Neutrophil (primary cell): ENCODE measurements at regions not wholly inside any gene's neighbourhood (a gene's known extent, or its start where the extent isn't known, plus 50 kb on each side); places are given as distances from the start of the nearest gene placed in this dataset.

ENCODE experiments used
- H3K27ac ChIP-seq: fragments of 200-600 bp; sonication (generic); 2 replicates; pipeline ENCODE4 v1.5.1; 2016; ENCODE audit warnings: mild to moderate bottlenecking, moderate library complexity
- H3K27me3 ChIP-seq: fragments of 200-600 bp; sonication (generic); 2 replicates; pipeline ENCODE4 v1.6.0; 2016; ENCODE audit warnings: mild to moderate bottlenecking
- H3K36me3 ChIP-seq: fragments of 200-600 bp; sonication (generic); 2 replicates; pipeline ENCODE4 v1.5.1; 2017
- H3K4me1 ChIP-seq, 2 experiments: fragments of 200-600 bp in 1 of 2; sonication (generic) in 1 of 2; 1 replicate in 1 of 2; 2 replicates in 1 of 2; pipeline versions ENCODE4 v1.5.1 to v1.6.1; 2013 to 2016; ENCODE audit warnings: low read depth in 1 of 2, low read length in 1 of 2, mild to moderate bottlenecking in 1 of 2, moderate library complexity in 1 of 2; ENCODE audit not compliant: control insufficient read depth in 1 of 2, insufficient read depth in 1 of 2
- H3K4me3 ChIP-seq, 2 experiments: fragments of 200-600 bp in 1 of 2; sonication (generic) in 1 of 2; 1 replicate in 1 of 2; 2 replicates in 1 of 2; pipeline ENCODE4 v1.5.1; 2013 to 2016; ENCODE audit warnings: low read depth in 1 of 2, low read length in 1 of 2, mild to moderate bottlenecking in 1 of 2, moderate library complexity in 1 of 2
- H3K9me3 ChIP-seq: fragments of 200-600 bp; sonication (generic); 2 replicates; pipeline ENCODE4 v1.5.1; 2016
- TF ChIP-seq, protein P1 (sequence below): fragments of 200-600 bp; sonication (generic); IDR thresholded peaks from 2 replicates; pipeline ENCODE4 v1.5.1; 2016; ENCODE audit warnings: antibody characterized with exemption

DNA sequence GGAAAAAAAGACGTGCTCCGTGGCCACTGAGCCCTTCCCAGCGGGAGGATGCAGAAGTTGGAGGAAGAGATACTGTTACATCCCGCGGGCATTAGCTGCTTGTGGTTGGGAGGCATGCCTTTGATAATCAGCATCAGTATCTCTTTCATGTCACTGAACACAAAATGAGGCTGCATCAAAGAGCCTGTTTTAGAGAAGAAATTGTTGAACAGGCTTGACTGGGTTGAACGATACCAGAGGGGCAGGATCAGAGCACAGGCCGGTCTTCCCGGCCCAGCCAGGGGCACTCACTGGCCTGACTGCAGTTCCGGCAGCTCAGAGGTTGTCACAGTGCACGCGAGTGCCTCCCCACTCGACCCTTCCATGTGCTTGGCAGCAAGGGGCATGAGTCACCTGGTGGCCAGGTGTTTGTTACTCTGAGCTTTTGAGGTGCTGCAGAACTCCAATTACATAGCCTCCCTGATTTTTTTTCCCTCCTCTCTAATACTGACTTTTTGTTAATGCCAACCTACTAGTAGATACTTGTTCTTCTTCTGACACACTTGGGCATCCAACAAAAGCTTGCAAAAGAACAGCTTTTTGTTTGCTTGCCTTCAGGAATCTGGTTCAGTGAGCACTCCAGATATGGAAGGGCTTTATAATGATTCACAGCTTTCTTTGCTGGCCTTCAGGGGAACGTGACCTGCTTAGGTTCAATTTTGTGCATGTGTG, 121.6 kb downstream of the VAPA start:
- Histone ChIP-seq H3K27ac (no peak overlapping the region), H3K36me3 (no peaks in the 10 kb centered on the region), H3K9me3 (no peaks in the 10 kb centered on the region), H3K4me1 (peaks cover 10 to 11% of the 10 kb centered on the region in 2 experiments), H3K27me3 (peaks cover 20% of the 10 kb centered on the region), H3K4me3 (no peak overlapping the region)
- TF ChIP-seq, protein P1, sequence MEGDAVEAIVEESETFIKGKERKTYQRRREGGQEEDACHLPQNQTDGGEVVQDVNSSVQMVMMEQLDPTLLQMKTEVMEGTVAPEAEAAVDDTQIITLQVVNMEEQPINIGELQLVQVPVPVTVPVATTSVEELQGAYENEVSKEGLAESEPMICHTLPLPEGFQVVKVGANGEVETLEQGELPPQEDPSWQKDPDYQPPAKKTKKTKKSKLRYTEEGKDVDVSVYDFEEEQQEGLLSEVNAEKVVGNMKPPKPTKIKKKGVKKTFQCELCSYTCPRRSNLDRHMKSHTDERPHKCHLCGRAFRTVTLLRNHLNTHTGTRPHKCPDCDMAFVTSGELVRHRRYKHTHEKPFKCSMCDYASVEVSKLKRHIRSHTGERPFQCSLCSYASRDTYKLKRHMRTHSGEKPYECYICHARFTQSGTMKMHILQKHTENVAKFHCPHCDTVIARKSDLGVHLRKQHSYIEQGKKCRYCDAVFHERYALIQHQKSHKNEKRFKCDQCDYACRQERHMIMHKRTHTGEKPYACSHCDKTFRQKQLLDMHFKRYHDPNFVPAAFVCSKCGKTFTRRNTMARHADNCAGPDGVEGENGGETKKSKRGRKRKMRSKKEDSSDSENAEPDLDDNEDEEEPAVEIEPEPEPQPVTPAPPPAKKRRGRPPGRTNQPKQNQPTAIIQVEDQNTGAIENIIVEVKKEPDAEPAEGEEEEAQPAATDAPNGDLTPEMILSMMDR = no peak

DNA sequence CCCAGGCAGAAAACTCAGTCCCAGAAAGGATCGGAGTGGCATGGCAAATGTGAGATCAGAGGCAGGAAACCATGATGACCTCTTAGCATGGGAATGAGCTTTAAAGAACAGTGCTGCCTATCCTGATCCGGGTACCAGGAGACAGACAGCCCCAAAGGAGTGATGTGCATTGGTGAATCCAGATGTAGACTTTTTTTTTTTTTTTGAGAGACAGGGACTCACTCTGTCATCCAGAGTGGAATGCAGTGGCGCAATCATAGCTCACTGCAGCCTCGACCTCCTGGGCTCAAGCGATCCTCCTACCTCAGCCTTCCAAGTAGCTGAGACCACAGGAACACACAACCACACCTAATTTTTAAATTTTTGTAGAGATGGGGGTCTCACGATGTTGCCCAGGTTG, 122.7 kb downstream of the VAPA start:
- Histone ChIP-seq H3K36me3 (no peaks in the 10 kb centered on the region), H3K27ac (no peak overlapping the region), H3K9me3 (no peaks in the 10 kb centered on the region), H3K4me1 (peaks cover 10 to 11% of the 10 kb centered on the region in 2 experiments), H3K4me3 (no peak overlapping the region), H3K27me3 (peaks cover 20% of the 10 kb centered on the region)
- TF ChIP-seq, protein P1 = no peak

DNA sequence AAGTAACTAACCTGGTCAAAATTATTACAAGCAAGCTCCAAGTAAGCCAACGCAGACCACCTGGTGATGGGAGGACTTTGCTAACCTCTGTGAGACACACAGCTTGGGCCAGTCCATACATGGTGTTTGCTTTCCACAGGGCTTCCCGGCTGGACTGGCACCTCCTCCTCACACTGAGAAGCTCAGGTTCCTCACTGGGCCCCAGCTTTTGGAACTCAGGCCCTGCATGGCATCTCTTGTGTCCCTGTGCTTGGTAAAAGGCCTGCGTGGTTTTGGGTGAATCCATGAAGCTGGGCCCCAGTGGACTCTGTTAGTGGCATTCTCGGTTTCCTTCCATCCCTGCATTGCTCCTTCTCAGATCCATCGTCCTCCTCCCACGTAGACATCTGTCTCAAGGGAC, 123.4 kb downstream of the VAPA start:
- TF ChIP-seq, protein P1 = no peak
- Histone ChIP-seq H3K36me3 (no peaks in the 10 kb centered on the region), H3K27ac (no peak overlapping the region), H3K9me3 (no peaks in the 10 kb centered on the region), H3K4me1 (peaks cover 8% of the 10 kb centered on the region in 2 experiments), H3K4me3 (no peak overlapping the region), H3K27me3 (peaks cover 15% of the 10 kb centered on the region)

DNA sequence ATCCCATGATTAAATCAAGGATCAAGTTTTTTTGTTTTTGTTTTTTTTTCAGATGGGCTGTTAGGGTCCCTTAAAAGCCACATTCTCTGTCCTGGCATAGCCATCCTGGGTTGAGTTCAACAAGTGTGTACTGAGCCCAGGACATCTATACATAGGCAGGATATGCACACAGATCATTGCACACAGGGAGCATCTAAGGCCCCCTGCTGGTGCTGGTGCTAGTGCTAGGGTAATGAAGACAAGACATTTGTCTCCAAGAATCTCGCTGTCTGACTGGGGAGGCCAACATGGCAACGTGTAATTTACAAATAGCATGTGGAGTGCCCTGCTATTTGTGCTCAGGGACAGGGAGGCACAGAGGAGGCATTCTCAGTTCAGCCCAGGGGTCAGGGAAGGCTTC, 124.5 kb downstream of the VAPA start:
- H3K9me3 ChIP-seq = no peaks in the 10 kb centered on the region
- no peak overlapping the region for H3K4me3 ChIP-seq
- TF ChIP-seq, protein P1 = no peak
- no peak overlapping the region for H3K27ac ChIP-seq
- no peaks in the 10 kb centered on the region for H3K36me3 ChIP-seq
- no peaks in the 10 kb centered on the region for H3K4me1 ChIP-seq
- peaks cover 4% of the 10 kb centered on the region for H3K27me3 ChIP-seq

DNA sequence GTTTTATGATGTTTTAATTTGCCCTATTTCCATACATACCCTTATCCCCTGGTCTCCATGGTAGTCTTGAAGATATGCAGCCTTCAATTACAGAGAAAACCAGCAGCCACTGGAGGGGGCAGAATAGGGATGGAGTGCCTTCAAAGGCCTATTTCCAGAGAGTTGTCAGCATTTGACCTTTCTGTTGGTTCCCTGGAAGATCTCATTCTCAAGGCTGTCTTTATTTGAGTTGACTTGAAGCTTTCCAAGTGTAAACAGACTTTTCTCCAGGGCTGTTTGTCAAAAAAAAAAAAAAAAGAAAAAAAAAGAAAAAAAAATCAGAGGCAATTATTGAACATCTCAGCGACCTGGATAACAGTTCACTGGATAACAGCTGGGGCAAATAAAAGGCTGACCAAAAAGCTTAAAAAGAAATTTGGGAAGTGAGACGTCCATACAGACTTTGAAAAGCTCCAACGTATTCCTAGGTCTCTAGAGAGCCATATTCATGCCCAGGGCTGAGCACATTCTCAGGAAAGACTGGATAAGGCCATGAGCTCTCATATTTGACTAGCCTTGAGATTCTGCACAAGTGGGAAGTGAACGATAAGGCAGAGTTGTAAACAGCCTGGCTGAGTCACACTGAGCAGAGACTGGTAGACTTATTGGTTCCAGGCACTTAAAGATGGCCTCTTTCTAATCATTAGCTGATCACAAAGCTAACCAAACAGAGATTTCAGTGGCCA, 126.6 kb downstream of the VAPA start:
- Histone ChIP-seq H3K4me1 (no peaks in the 10 kb centered on the region), H3K9me3 (no peaks in the 10 kb centered on the region), H3K27ac (no peak overlapping the region), H3K27me3 (no peaks in the 10 kb centered on the region), H3K36me3 (no peaks in the 10 kb centered on the region), H3K4me3 (no peak overlapping the region)
- TF ChIP-seq, protein P1 = no peak
